GM12872 (cell line): ENCODE measurements at regions not wholly inside any gene's neighbourhood (a gene's known extent, or its start where the extent isn't known, plus 50 kb on each side); places are given as distances from the start of the nearest gene placed in this dataset.

Experiments
- TF ChIP-seq, protein P1 (sequence below): IDR thresholded peaks from 3 replicates; pipeline ENCODE4 v1.5.1; 2011; ENCODE audit warnings: low read depth, mild to moderate bottlenecking, low read length, moderate library complexity; ENCODE audit not compliant: insufficient read depth

DNA sequence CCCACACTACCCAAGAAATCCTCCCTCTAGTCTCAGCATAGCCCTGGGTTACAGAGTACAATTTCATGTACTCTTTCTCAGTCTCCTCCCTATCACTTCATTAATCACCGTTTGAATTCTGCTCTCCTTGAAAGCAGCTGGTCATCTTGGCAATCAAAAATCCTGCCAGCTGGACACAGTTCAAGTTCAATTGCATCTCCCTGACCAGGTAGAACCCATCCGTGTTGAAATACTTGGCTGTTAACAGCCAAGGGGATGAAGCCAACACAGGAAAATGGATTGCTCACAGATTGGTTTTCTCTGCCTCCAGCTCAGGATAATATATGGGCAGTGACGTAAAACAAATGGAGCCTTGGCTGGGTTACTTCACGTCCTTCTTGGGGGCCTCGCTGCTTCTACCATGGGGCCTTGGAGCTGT, 55.1 kb upstream of the GRK3 start:
- TF ChIP-seq, protein P1, sequence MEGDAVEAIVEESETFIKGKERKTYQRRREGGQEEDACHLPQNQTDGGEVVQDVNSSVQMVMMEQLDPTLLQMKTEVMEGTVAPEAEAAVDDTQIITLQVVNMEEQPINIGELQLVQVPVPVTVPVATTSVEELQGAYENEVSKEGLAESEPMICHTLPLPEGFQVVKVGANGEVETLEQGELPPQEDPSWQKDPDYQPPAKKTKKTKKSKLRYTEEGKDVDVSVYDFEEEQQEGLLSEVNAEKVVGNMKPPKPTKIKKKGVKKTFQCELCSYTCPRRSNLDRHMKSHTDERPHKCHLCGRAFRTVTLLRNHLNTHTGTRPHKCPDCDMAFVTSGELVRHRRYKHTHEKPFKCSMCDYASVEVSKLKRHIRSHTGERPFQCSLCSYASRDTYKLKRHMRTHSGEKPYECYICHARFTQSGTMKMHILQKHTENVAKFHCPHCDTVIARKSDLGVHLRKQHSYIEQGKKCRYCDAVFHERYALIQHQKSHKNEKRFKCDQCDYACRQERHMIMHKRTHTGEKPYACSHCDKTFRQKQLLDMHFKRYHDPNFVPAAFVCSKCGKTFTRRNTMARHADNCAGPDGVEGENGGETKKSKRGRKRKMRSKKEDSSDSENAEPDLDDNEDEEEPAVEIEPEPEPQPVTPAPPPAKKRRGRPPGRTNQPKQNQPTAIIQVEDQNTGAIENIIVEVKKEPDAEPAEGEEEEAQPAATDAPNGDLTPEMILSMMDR = no peak

DNA sequence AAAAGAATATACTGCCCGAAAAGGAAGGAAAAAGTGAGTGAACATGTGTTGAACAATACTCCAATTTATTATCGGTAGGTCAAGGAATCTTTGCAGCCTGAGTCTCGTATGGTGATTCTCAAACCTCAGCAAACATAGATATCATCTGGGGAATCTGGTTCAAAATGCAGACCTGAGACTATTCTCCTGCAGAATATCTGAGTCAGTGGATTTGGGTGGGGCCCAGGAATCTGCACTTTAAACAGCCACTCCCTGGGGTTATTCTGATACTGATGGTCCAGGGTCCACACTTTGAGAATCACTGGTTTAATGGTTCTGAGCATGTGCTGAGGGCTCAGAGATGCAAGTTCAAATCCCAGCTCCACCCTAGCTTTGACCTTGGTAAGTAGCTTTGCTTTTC, 53.6 kb upstream of the GRK3 start:
- TF ChIP-seq, protein P1 = no peak

DNA sequence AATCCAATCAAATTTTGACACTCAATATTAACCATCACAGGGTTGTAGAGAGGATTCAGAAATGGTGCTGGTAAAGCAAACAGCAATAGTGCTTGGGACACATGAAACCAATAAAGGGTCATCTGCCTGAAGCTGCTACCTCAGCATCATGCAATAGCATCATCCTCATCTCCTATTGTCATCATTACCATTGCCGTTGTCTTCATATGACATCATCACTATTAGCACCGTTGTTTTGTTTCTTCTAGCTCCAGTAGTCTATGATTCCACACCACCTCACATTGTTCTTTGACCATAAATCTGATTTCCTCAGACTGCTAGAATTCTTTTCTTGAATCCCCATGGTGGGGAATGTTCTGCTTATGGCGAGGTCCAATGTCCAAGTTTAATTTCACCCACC, 52.8 kb upstream of the GRK3 start:
- TF ChIP-seq, protein P1 = no peak

DNA sequence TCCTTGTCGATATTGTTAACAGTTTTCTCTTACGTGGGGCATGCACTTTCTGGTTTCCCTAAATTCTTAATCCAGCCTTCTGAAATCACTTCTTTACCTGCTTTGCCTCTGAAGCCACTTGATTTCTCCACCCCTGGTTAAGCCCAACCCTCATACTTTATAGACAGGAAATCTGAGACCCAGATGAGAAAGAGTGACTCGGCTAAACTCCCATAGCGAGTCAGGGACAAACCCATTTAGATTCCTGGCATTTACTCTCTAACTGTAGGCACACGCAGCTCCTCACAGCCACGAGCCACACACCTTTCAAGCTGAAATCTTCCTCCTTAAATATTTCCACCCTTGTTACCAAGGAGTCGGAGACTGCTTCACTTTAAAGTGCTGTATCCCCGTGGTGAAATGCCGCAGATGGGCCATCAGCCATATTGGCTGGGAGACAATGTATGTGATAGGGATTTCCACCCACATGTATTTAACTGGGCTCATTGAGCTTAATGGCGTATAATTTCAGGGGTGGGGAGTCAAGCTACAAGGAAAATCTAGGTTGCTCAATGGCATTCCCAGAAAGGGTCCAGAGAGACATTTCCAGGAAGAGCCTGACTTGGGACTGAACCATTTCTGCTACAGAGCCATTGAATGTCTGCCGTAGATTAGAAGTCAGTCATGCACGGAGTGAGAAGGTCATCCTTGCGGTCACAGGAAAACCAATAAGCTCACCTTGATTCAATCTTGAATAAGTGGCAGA, 49.9 kb upstream of the GRK3 start:
- TF ChIP-seq, protein P1 = no peak
